Fibroblast of skin of left quadriceps (primary cell): ENCODE measurements at regions not wholly inside any gene's neighbourhood (a gene's known extent, or its start where the extent isn't known, plus 50 kb on each side); places are given as distances from the start of the nearest gene placed in this dataset.
A peak's percentile ranks its signal among the peaks of the same experiment; 100 is the strongest.
"Not testable (repeated sequence)": the region's sequence is repeated elsewhere in the genome, so short reads cannot be mapped to it uniquely, and the experiment has no call there.

Source experiments
- DNase-seq, 2 experiments: peaks; one replicate each; pipeline ENCODE4 v3.0.0-alpha.2; 2013; ENCODE audit warnings: low read depth in 2 of 2

GRCh38 chr11:110347660-110348059 is 51.2 kb upstream of the RDX start:
- DNase-seq: no peak

- no peak for DNase-seq
Measured at GRCh38 chr11:110349138-110349996, 53.0 kb upstream of the RDX start.

DNA sequence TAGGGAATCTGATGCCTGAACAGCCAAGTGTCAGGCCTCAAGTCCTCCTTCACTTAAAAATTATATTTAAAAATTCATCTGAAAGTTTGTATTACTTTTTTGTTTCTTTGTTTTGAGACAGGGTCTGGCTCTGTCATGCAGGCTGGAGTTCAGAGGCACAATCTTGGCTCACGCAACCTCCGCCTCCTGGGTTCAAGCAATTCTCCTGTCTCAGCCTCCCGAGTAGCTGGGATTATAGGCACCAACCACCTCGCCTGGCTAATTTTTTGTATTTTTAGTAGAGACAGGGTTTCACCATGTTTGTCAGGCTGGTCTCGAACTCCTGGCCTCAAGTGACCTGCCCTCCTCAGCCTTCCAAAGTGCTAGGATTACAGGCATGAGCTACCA is 53.6 kb upstream of the RDX start:
- DNase-seq: not testable (repeated sequence)

GRCh38 chr11:110355011-110355744 is 58.8 kb upstream of the RDX start:
- DNase-seq: no peak

DNA sequence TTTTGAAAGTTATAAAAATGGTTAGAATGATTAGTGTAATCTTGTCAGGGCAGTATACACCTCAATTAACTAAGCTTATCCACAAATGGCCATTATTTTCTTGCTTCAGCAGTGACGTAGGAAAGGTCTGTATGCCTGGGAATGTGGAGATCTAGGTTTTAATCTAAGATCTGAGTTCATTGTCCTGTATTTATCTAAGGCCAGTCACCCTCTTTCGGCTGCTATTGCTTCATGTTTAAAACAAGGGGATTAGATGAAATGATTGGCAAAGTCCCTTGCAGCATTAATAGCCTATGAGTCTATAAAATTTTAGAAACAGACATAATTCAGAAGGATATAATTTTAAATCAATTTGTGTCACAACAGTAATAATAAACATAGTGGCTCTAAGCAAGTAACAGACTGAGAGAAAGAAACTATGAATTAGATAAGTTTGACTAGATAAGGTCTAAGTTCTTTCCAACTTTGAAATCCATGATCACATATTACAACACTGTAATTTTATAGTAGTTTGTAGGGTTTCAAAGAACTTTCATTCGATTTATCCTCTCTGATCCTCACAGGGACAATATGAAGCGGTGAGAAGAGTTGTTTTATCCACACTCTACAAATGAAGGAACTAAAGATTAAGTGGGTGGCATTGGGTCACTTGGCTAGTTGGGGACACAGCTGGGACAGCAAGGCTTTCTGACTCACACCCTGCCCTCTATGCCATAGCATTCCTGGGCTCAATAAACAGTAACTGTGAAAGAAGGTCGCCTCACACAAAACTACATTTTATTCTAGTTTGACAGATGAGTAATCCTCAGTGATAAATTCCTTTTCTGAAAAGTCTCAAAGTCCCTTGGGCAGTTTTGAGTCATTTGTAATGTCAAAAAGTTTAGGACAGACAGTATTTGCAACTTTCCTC is 60.6 kb upstream of the RDX start:
- no peak for DNase-seq

- no peak for DNase-seq
Measured at GRCh38 chr11:110358336-110358735, 61.9 kb upstream of the RDX start.

GRCh38 chr11:110360781-110361408 is 64.5 kb upstream of the RDX start:
- DNase-seq: not testable (repeated sequence)

- DNase-seq: no peak
Measured at GRCh38 chr11:110362971-110363509, 66.6 kb upstream of the RDX start.

DNA sequence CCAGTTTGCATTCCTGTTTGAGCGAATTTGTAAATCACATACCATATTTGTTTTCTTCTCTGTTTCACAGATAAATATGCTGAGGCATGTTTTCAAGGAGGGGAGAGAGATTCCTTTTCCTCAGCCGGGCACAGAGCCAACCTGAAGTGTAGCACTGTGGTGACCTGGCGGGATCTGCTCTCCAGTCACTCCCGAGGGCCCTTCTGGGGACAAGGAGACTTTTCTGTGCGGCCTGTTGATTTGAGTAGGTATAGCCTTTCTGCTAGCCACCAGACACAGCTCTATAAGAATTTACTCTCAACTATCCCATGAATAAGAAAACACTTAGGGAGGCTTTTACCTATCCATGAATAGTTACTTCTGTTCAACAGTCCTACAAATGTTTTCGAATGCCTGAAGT is 63.5 kb upstream of the FDX1 start:
- DNase-seq: no peak

GRCh38 chr11:110367571-110367970 is 62.2 kb upstream of the FDX1 start:
- no peak for DNase-seq

GRCh38 chr11:110371084-110371483 is 58.7 kb upstream of the FDX1 start:
- no peak for DNase-seq

DNA sequence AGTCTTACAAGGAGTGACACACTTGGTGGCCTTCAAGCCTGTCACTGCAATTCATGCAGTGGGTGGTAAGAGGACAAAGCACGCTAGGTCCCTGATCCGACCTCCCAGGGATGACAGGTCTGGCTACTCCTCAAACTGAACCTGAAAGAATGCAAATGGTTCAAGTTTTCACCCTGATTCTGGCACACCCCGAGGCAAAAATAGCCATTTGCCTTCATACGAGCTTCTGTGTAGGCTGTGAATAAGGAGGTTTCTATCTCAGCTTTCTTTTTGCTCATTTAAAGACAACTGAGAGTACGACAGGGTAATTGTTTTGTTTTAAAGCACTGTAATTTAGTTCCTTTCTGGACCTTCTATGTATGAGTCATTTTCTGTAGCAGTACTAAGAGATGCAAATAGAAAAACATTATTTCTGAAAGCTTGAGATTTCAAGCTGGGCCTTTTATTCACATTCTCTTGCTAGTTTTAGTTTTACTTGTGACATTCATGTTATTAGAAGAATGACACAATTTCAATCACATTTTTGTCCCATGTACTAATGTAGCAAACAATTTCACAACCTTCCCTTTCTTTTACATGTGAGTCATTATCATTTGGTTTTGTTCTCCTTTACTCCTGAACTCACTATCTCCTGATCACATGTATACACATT is 56.6 kb upstream of the FDX1 start:
- no peak for DNase-seq

DNA sequence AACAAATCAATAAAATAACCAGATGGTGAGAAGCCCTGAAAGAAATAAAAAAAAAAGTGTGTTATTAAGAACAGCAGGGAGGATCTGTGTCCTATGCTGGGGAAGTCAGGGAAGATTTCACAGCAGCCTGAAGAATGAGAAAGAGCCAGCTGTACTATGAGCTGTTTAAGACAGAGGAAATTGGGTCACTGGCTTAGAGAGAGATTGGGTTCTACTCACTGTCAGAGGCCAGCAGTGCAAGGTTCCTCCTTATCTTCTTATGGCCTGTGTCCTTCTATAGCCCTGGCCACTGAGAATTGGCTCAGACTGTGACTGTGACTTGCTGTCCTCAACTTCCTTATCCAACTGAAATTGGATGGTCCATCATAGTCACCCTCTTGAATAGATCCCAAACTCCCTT is 54.8 kb upstream of the FDX1 start:
- no peak for DNase-seq

GRCh38 chr11:110375351-110375750 is 54.4 kb upstream of the FDX1 start:
- no peak for DNase-seq

GRCh38 chr11:110376021-110376420 is 53.7 kb upstream of the FDX1 start:
- no peak for DNase-seq

- peak; percentile 71 to 72 for DNase-seq
Measured at GRCh38 chr11:110376711-110377324, 52.9 kb upstream of the FDX1 start.

- DNase-seq: no peak
Measured at GRCh38 chr11:110377434-110377833, 52.3 kb upstream of the FDX1 start.

GRCh38 chr11:110379261-110379660 is 50.5 kb upstream of the FDX1 start:
- no peak for DNase-seq

DNA sequence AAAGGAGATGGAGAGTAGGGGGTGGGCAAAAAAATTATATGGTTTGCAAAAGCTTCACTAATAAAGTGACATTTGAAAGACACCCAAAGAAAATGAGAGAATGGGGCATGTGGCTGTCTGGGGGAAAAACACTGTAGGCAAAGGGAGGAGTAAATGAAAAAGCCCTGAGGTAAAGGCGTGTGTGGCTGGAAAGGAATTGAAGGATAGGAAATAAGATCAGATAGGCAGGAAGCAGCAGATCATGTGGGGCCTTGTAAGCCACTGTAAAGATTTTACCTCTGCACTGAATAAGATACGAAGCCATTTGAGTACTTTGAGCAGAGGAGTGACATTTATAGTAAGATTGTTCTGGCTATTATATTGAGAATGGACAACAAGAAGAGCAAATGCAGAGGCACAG is 49.8 kb upstream of the FDX1 start:
- no peak for DNase-seq
